ENCODE measurements at regions not wholly inside any gene's neighbourhood (a gene's known extent, or its start where the extent isn't known, plus 50 kb on each side); places are given as distances from the start of the nearest gene placed in this dataset.

GRCh38 chr6:120237221-120237620 lies 887.7 kb upstream of the MAN1A1 start:
- H3K36me3 ChIP-seq: no peaks in the 10 kb centered on the region
- H3K27ac ChIP-seq: no peak overlapping the region
- no peak for DNase-seq (ENCODE audit: low read depth in 1 of 2, low spot score in 1 of 2)
- no peaks in the 10 kb centered on the region for H3K4me1 ChIP-seq (ENCODE audit: low read depth)
- H3K9me3 ChIP-seq (ENCODE audit: low read depth): no peaks in the 10 kb centered on the region
- H3K4me3 ChIP-seq: no peak overlapping the region
- no peak for TF ChIP-seq CTCF (IDR thresholded peaks at IDR 0.05; ENCODE audit: low read depth, low read length)
- H3K27me3 ChIP-seq: no peaks in the 10 kb centered on the region

- H3K36me3 ChIP-seq: no peaks in the 10 kb centered on the region
- no peaks in the 10 kb centered on the region for H3K9me3 ChIP-seq (ENCODE audit: low read depth)
- no peak for DNase-seq (ENCODE audit: low read depth in 1 of 2, low spot score in 1 of 2)
- no peak for TF ChIP-seq CTCF (IDR thresholded peaks at IDR 0.05; ENCODE audit: low read depth, low read length)
- H3K27ac ChIP-seq: no peak overlapping the region
- no peaks in the 10 kb centered on the region for H3K4me1 ChIP-seq (ENCODE audit: low read depth)
- H3K4me3 ChIP-seq: no peak overlapping the region
- H3K27me3 ChIP-seq: no peaks in the 10 kb centered on the region
Measured at GRCh38 chr6:120230008-120230407, 880.4 kb upstream of the MAN1A1 start.

- Histone ChIP-seq H3K4me3 (no peak overlapping the region), H3K36me3 (no peaks in the 10 kb centered on the region), H3K27me3 (no peaks in the 10 kb centered on the region), H3K9me3 (ENCODE audit: low read depth) (no peaks in the 10 kb centered on the region), H3K27ac (no peak overlapping the region), H3K4me1 (ENCODE audit: low read depth) (no peaks in the 10 kb centered on the region)
- TF ChIP-seq CTCF (IDR thresholded peaks at IDR 0.05; ENCODE audit: low read depth, low read length): no peak
- DNase-seq (ENCODE audit: low read depth in 1 of 2, low spot score in 1 of 2): no peak
Measured at GRCh38 chr6:120228297-120228696, 878.7 kb upstream of the MAN1A1 start.

GRCh38 chr6:120219339-120219738 lies 869.8 kb upstream of the MAN1A1 start:
- DNase-seq (ENCODE audit: low read depth in 1 of 2, low spot score in 1 of 2): no peak
- Histone ChIP-seq H3K27ac (no peak overlapping the region), H3K9me3 (ENCODE audit: low read depth) (no peaks in the 10 kb centered on the region), H3K36me3 (no peaks in the 10 kb centered on the region), H3K4me3 (no peak overlapping the region), H3K4me1 (ENCODE audit: low read depth) (no peaks in the 10 kb centered on the region), H3K27me3 (no peaks in the 10 kb centered on the region)
- no peak for TF ChIP-seq CTCF (IDR thresholded peaks at IDR 0.05; ENCODE audit: low read depth, low read length)

- Histone ChIP-seq H3K4me1 (ENCODE audit: low read depth) (no peaks in the 10 kb centered on the region), H3K4me3 (no peak overlapping the region), H3K36me3 (no peaks in the 10 kb centered on the region), H3K27ac (no peak overlapping the region), H3K9me3 (ENCODE audit: low read depth) (no peaks in the 10 kb centered on the region), H3K27me3 (no peaks in the 10 kb centered on the region)
- TF ChIP-seq CTCF (IDR thresholded peaks at IDR 0.05; ENCODE audit: low read depth, low read length): no peak
- peak in 1 of 2 donors; percentile 40 for DNase-seq (ENCODE audit: low read depth in 1 of 2, low spot score in 1 of 2)
Measured at GRCh38 chr6:120214088-120214499, 864.5 kb upstream of the MAN1A1 start.

Data from cardiac muscle cell (in vitro differentiated cells and primary cell).